ENCODE measurements at regions not wholly inside any gene's neighbourhood (a gene's known extent, or its start where the extent isn't known, plus 50 kb on each side); places are given as distances from the start of the nearest gene placed in this dataset.

GRCh38 chr12:105539735-105540134 is 209.2 kb downstream of the C12orf75 start:
- DNase-seq = no peak

- DNase-seq = no peak
Observed at GRCh38 chr12:105547786-105548185, 217.3 kb downstream of the C12orf75 start.

DNA sequence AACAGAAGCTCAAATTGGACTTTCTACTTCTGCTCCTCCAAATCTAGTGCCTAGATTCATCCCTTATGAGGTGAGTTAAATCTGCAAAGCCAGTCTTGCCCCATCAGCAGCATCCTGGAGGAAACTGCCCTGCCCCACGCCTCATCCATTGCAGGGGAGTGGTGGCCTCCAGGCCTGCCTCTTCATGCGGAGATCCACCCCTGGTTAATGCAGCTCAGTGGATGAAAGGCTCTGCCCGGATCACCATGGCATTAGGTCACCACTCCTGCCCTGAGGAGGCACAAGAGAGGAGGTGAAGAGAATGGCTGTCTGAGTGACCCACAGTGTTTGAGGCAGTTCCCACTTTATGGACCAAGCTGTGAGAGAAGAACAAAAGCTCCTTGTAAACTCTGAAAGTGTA is 218.1 kb downstream of the C12orf75 start:
- DNase-seq = no peak

GRCh38 chr12:105552056-105552455 is 221.6 kb downstream of the C12orf75 start:
- no peak for DNase-seq

DNA sequence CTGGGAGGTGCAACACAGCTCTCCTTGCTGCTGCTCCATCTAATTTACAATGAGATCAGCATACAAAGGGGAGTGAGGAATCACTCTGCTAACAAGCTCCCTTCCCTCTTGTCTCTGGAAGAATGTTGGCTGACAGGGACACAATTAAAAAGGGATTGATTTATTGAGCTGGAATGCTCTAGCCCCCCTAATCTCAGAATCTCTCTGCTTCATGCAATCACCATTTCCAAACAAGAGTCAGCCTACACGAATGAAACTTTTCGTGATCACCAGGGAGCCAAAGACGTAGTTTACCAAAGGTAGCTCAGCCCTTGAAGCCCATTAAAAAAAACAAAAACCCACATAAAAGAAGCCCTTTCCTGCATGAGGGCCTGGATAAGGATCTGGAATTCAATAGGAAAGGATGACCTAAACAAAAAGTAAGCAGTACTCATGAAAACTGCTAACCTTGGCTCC is 223.8 kb downstream of the C12orf75 start:
- no peak for DNase-seq

- DNase-seq = no peak
Observed at GRCh38 chr12:105554856-105555255, 224.4 kb downstream of the C12orf75 start.

- no peak for DNase-seq
Observed at GRCh38 chr12:105555556-105556295, 225.2 kb downstream of the C12orf75 start.

DNA sequence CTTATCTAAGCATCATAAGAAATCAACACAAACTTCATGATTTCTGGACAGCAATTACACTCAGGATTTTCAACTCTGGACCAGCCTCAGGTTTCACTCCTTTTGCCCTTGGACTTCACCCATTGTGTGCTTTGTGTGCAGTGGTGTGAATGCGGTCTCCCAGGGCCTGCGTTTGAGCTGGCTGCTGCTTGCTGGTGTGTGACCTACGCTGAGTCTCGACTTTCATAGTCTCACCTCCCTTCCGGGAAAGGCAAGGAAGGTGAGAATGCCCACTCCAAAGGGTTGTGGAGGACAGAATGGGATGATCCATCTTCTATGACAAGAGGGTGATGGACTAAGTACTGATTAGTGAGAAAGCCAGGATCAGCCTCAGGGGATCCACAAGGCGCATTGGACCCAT is 228.8 kb downstream of the C12orf75 start:
- no peak for DNase-seq

DNA sequence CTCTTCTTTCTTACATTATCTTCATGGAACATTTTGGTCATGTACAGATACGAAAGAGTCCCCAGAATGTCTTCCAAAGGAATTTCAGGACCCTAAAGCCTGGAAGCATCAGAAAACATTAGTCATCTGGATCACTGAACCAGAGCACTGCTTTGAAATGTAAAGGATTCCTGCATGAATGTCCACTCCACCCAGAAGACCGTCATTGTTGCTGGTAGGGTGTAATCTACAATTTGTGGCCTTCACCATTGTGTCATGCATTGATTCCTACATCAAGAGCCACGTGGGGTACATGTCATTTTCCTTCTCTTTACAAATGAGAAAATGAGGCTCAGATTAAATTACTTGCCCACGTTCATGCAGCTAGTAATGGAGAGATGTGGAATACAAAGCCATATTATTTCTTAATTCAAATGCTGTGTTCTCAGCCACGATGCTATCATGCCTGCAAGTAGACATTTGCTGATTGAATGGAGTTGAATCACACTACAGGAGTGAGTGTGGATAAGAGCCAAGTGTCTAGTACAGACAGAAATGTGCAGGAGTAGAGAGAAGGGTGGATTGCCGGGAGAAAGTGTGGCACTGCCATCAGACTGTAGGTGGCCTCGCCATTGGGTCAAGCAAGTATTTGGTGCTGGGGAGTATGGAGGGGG is 231.2 kb downstream of the C12orf75 start:
- no peak for DNase-seq

GRCh38 chr12:105562199-105562971 is 231.9 kb downstream of the C12orf75 start:
- peak; percentile 54 for DNase-seq

- no peak for DNase-seq
Observed at GRCh38 chr12:105567061-105567460, 236.6 kb downstream of the C12orf75 start.

GRCh38 chr12:105569886-105570285 is 239.4 kb downstream of the C12orf75 start:
- no peak for DNase-seq

DNA sequence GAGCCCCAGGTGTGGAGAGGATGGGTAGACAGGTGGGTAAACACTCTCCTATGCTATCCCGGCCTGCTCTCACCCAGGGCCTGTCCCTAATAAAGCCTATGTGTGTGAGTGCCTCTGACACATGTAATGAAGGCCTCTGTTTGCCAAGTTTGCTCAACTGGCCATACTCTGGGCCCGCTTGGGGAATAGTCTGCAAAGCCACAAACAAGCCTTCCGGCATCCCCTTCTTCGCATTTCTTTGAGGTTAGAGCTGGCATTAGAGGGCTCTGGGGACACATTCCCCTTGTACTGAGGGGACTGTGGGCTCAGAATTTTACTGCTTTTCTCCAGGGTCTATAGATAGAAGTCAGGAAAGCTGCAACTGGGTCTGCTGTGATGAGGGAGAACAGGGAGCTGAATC is 240.5 kb downstream of the C12orf75 start:
- no peak for DNase-seq

DNA sequence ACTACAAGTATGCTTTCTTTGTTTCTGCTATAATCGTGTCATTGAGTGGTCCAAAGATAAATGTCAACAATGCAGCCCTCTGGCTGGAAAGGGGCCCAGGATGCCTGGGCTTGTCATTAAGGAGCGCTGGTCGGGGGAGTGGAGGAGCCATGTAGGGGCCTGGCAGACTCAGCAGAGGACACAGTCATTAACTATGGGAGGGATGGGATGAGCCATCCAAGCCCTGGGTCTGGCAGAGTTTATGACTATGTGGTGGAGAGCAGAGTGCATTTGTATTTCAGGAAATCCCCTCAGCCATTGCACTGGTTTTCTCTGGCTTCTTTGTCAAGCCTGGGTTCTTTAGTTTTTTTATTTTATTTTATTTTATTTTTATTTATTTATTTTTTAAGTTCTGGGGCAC is 243.1 kb downstream of the C12orf75 start:
- no peak for DNase-seq

- peak; percentile 48 for DNase-seq
Observed at GRCh38 chr12:105574056-105574715, 243.7 kb downstream of the C12orf75 start.

- DNase-seq = no peak
Observed at GRCh38 chr12:105575235-105575634, 244.7 kb downstream of the C12orf75 start.

- DNase-seq = no peak
Observed at GRCh38 chr12:105576261-105576660, 245.8 kb downstream of the C12orf75 start.

DNA sequence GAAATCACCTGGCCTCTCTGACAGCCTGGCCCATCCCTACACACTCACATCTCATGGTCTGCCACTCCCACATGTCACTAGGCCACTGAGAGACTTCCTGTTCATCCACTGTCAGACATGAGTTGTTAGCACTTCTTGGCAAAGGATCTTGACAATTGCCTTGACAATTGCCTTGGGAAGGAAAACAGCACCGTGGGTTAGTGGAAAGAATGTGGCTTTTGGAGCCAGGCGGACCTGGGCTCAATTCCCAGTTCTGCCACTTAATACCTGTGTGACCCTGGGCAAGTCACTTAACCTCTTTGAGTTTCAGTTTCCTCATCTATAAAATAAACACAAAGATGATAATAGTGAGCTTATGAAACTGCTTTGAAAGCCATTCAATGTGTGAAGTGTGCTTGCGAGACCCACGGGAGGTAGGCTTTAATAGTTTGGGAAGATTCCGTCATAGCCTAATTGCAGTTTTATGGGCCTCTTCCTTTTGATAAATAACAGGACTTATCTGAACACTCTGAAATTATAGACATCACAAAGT is 250.4 kb downstream of the C12orf75 start:
- no peak for DNase-seq

GRCh38 chr12:105581420-105581819 is 250.9 kb downstream of the C12orf75 start:
- DNase-seq = no peak

DNA sequence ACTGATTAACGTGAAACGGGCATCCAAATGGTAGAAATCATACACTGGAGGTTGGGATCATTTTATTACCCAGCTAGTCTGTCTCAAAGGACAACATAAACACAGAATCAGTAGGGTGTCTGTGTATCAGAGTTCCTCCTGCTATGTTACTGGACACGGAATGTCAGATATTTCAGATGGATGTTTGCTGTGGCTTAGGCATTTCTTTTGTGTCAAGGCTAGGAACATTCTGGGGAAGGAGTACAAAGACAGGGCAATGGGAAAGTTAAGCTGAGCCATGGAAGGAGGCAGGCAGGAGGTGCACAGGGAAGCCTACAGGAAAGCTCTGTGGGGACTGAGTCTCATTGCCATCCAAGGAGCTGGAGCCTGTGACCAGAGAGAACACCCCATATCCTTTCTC is 254.6 kb downstream of the C12orf75 start:
- DNase-seq = no peak

- no peak for DNase-seq
Observed at GRCh38 chr12:105587237-105587636, 256.7 kb downstream of the C12orf75 start.

DNA sequence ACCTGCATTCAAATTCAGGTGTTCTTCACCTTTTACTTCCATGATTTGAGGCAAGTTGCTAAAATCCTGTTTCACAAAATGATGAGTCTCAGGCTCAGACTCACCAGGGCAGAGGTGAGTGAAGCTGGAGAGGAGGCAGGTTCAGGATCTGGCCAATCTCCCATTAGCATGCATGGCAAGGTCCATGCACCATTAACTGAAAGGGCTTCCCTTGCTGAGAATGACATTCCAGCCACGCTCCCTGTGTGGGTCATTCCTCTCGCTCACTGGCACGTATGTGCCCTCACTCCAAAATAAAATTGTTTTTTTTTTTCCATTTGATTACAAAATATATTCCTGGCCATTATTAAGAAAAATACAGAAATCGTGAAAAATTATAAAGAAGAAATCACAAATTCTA is 257.6 kb downstream of the C12orf75 start:
- DNase-seq = no peak

DNA sequence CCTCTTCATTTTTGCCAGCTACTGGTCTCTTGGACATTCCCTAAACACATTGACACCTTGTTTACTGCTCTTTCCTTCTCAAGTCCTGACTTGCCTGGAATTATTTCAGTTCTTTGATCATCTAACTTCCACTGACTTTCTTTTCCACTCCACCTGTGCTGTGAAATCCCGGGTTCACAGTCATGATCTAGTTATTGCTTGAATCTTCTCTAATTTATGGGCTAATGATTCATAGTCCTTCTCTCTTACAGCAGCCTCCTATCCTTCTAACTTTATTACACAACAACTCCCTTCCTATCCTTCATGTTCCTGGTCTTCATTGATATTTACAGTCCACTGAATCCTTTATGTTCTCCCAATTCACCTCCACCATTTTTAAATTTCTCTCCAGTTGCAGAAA is 260.1 kb downstream of the C12orf75 start:
- no peak for DNase-seq
